ENCODE measurements at regions not wholly inside any gene's neighbourhood (a gene's known extent, or its start where the extent isn't known, plus 50 kb on each side); places are given as distances from the start of the nearest gene placed in this dataset.
A peak's percentile ranks its signal among the peaks of the same experiment; 100 is the strongest.

DNA sequence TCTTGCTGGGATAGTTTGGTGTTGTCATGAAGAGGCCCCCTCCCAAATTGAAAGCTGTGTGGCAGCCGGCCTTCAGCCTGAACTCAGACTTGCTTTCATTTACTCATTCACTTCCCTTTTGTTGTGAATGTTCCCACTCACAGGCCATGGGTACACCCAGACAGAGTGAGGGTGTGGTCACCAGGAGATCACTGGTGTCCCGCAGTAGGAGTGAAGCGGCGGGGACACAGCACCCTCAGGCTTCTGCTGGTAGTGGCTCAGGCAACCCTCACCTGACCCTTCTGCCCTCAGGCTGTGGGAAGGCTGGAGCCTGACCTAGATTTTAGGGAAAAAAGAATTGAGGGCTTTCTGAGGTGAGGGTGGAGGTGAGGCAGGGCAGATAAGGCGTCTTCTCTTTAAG, 244.4 kb downstream of the SOX2 start:
- Histone ChIP-seq H3K18ac (ENCODE audit: low read length) (no peak overlapping the region), H2AFZ (ENCODE audit: insufficient read depth, low read length, poor library complexity) (no peak overlapping the region), H3K36me3 (ENCODE audit: control insufficient read depth in 1 of 2, insufficient read depth in 2 of 2, low read length in 2 of 2) (no peaks in the 10 kb centered on the region), H2BK12ac (ENCODE audit: low read length) (no peak overlapping the region), H2BK120ac (ENCODE audit: insufficient read depth, low read length, poor library complexity) (no peak overlapping the region), H4K8ac (ENCODE audit: low read depth, low read length) (no peak overlapping the region), H2BK5ac (ENCODE audit: low read depth, low read length, poor library complexity) (no peak overlapping the region), H3K14ac (ENCODE audit: low read length) (no peak overlapping the region), H4K12ac (ENCODE audit: low read depth, low read length) (no peak overlapping the region), H2AK5ac (ENCODE audit: low read length) (no peak overlapping the region), H3K4me3 (ENCODE audit: low read depth, low read length) (no peak overlapping the region), H3K23ac (ENCODE audit: low read length) (no peak overlapping the region), H3K27ac (ENCODE audit: low read depth, low read length) (no peak overlapping the region), H3K4ac (ENCODE audit: low read depth, low read length) (no peak overlapping the region), H3K4me1 (ENCODE audit: control insufficient read depth in 1 of 2, insufficient read depth in 2 of 2, low read length in 2 of 2) (peaks cover 4% of the 10 kb centered on the region in 2 experiments), H3K79me2 (ENCODE audit: control insufficient read depth, insufficient read depth, low read length, poor library complexity) (no peaks in the 10 kb centered on the region), H3K4me2 (ENCODE audit: low read length) (no peak overlapping the region), H3K79me1 (ENCODE audit: low read length) (no peaks in the 10 kb centered on the region), H3K9me3 (ENCODE audit: insufficient read depth, low read depth, low read length) (no peaks in the 10 kb centered on the region), H3K9ac (ENCODE audit: low read length) (peak overlapping the region; percentile 16), H3K27me3 (ENCODE audit: insufficient read depth, low read length) (no peaks in the 10 kb centered on the region), H4K91ac (ENCODE audit: low read depth, low read length) (no peak overlapping the region)
- DNase-seq: peak; percentile 58 to 61
- no CpG with 5 or more reads among the region's 5 CpGs for WGBS (ENCODE audit: extremely low coverage, insufficient coverage, insufficient read length)

DNA sequence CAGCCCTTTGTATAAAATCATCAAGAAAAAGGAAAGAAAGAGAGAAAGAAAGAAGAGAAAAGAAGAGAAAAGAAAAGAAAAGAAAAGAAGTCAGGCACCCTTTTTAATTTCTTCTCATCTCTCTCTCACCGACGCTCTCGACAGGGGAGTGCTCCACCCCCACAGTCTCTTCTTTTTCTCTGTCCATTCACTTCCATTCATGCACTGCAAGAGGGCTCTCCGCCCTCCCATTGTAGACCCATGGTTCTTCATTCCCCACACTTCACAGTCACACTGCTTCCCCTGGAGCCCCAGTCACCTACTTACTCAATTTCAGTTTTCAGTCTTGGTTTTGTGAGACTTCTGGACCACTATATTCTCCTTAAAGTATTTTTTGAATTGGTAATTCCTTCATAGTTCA, 254.7 kb downstream of the SOX2 start:
- no peak overlapping the region for H3K23ac ChIP-seq (ENCODE audit: low read length)
- H3K79me1 ChIP-seq (ENCODE audit: low read length): no peaks in the 10 kb centered on the region
- no peaks in the 10 kb centered on the region for H3K79me2 ChIP-seq (ENCODE audit: control insufficient read depth, insufficient read depth, low read length, poor library complexity)
- H3K27me3 ChIP-seq (ENCODE audit: insufficient read depth, low read length): no peaks in the 10 kb centered on the region
- no peaks in the 10 kb centered on the region for H3K4me1 ChIP-seq (ENCODE audit: control insufficient read depth in 1 of 2, insufficient read depth in 2 of 2, low read length in 2 of 2)
- H2AFZ ChIP-seq (ENCODE audit: insufficient read depth, low read length, poor library complexity): no peak overlapping the region
- no CpG with 5 or more reads among the region's 4 CpGs for WGBS (ENCODE audit: extremely low coverage, insufficient coverage, insufficient read length)
- H3K36me3 ChIP-seq (ENCODE audit: control insufficient read depth in 1 of 2, insufficient read depth in 2 of 2, low read length in 2 of 2): no peaks in the 10 kb centered on the region
- H3K9ac ChIP-seq (ENCODE audit: low read length): no peak overlapping the region
- no peak overlapping the region for H4K91ac ChIP-seq (ENCODE audit: low read depth, low read length)
- no peak overlapping the region for H3K4me2 ChIP-seq (ENCODE audit: low read length)
- H3K14ac ChIP-seq (ENCODE audit: low read length): no peak overlapping the region
- H2BK5ac ChIP-seq (ENCODE audit: low read depth, low read length, poor library complexity): no peak overlapping the region
- no peak overlapping the region for H3K4me3 ChIP-seq (ENCODE audit: low read depth, low read length)
- no peak overlapping the region for H2BK12ac ChIP-seq (ENCODE audit: low read length)
- DNase-seq: no peak
- H3K27ac ChIP-seq (ENCODE audit: low read depth, low read length): no peak overlapping the region
- H3K4ac ChIP-seq (ENCODE audit: low read depth, low read length): no peak overlapping the region
- H2AK5ac ChIP-seq (ENCODE audit: low read length): no peak overlapping the region
- H2BK120ac ChIP-seq (ENCODE audit: insufficient read depth, low read length, poor library complexity): no peak overlapping the region
- no peak overlapping the region for H3K18ac ChIP-seq (ENCODE audit: low read length)
- H4K8ac ChIP-seq (ENCODE audit: low read depth, low read length): no peak overlapping the region
- no peaks in the 10 kb centered on the region for H3K9me3 ChIP-seq (ENCODE audit: insufficient read depth, low read depth, low read length)
- no peak overlapping the region for H4K12ac ChIP-seq (ENCODE audit: low read depth, low read length)

GRCh38 chr3:181969925-181970324, 258.2 kb downstream of the SOX2 start:
- Histone ChIP-seq H3K9ac (ENCODE audit: low read length) (no peak overlapping the region), H2BK12ac (ENCODE audit: low read length) (no peak overlapping the region), H3K79me2 (ENCODE audit: control insufficient read depth, insufficient read depth, low read length, poor library complexity) (no peaks in the 10 kb centered on the region), H3K4me1 (ENCODE audit: control insufficient read depth in 1 of 2, insufficient read depth in 2 of 2, low read length in 2 of 2) (peaks cover 0 to 2% of the 10 kb centered on the region in 2 experiments), H4K8ac (ENCODE audit: low read depth, low read length) (no peak overlapping the region), H3K9me3 (ENCODE audit: insufficient read depth, low read depth, low read length) (no peaks in the 10 kb centered on the region), H3K23ac (ENCODE audit: low read length) (no peak overlapping the region), H2BK120ac (ENCODE audit: insufficient read depth, low read length, poor library complexity) (no peak overlapping the region), H3K4me2 (ENCODE audit: low read length) (no peak overlapping the region), H2BK5ac (ENCODE audit: low read depth, low read length, poor library complexity) (no peak overlapping the region), H3K27ac (ENCODE audit: low read depth, low read length) (no peak overlapping the region), H3K36me3 (ENCODE audit: control insufficient read depth in 1 of 2, insufficient read depth in 2 of 2, low read length in 2 of 2) (no peaks in the 10 kb centered on the region), H2AK5ac (ENCODE audit: low read length) (no peak overlapping the region), H3K4me3 (ENCODE audit: low read depth, low read length) (no peak overlapping the region), H3K4ac (ENCODE audit: low read depth, low read length) (no peak overlapping the region), H3K14ac (ENCODE audit: low read length) (no peak overlapping the region), H4K12ac (ENCODE audit: low read depth, low read length) (no peak overlapping the region), H2AFZ (ENCODE audit: insufficient read depth, low read length, poor library complexity) (no peak overlapping the region), H3K27me3 (ENCODE audit: insufficient read depth, low read length) (no peaks in the 10 kb centered on the region), H3K18ac (ENCODE audit: low read length) (no peak overlapping the region), H4K91ac (ENCODE audit: low read depth, low read length) (no peak overlapping the region), H3K79me1 (ENCODE audit: low read length) (no peaks in the 10 kb centered on the region)
- no CpG with 5 or more reads among the region's 3 CpGs for WGBS (ENCODE audit: extremely low coverage, insufficient coverage, insufficient read length)
- no peak for DNase-seq

- H3K36me3 ChIP-seq (ENCODE audit: control insufficient read depth in 1 of 2, insufficient read depth in 2 of 2, low read length in 2 of 2): no peaks in the 10 kb centered on the region
- no peak overlapping the region for H2BK5ac ChIP-seq (ENCODE audit: low read depth, low read length, poor library complexity)
- H3K27ac ChIP-seq (ENCODE audit: low read depth, low read length): no peak overlapping the region
- H3K4ac ChIP-seq (ENCODE audit: low read depth, low read length): no peak overlapping the region
- H3K9me3 ChIP-seq (ENCODE audit: insufficient read depth, low read depth, low read length): no peaks in the 10 kb centered on the region
- peak in 1 of 2 donors; percentile 9 for DNase-seq
- H3K4me3 ChIP-seq (ENCODE audit: low read depth, low read length): no peak overlapping the region
- no peak overlapping the region for H4K91ac ChIP-seq (ENCODE audit: low read depth, low read length)
- H3K9ac ChIP-seq (ENCODE audit: low read length): no peak overlapping the region
- H3K23ac ChIP-seq (ENCODE audit: low read length): no peak overlapping the region
- H4K12ac ChIP-seq (ENCODE audit: low read depth, low read length): no peak overlapping the region
- H2BK120ac ChIP-seq (ENCODE audit: insufficient read depth, low read length, poor library complexity): no peak overlapping the region
- no peaks in the 10 kb centered on the region for H3K27me3 ChIP-seq (ENCODE audit: insufficient read depth, low read length)
- H2BK12ac ChIP-seq (ENCODE audit: low read length): no peak overlapping the region
- H2AFZ ChIP-seq (ENCODE audit: insufficient read depth, low read length, poor library complexity): no peak overlapping the region
- H3K79me2 ChIP-seq (ENCODE audit: control insufficient read depth, insufficient read depth, low read length, poor library complexity): no peaks in the 10 kb centered on the region
- peaks cover 0 to 2% of the 10 kb centered on the region in 2 experiments for H3K4me1 ChIP-seq (ENCODE audit: control insufficient read depth in 1 of 2, insufficient read depth in 2 of 2, low read length in 2 of 2)
- no peak overlapping the region for H3K18ac ChIP-seq (ENCODE audit: low read length)
- no CpG with 5 or more reads among the region's 2 CpGs for WGBS (ENCODE audit: extremely low coverage, insufficient coverage, insufficient read length)
- H3K4me2 ChIP-seq (ENCODE audit: low read length): no peak overlapping the region
- no peak overlapping the region for H4K8ac ChIP-seq (ENCODE audit: low read depth, low read length)
- no peak overlapping the region for H3K14ac ChIP-seq (ENCODE audit: low read length)
- no peak overlapping the region for H2AK5ac ChIP-seq (ENCODE audit: low read length)
- H3K79me1 ChIP-seq (ENCODE audit: low read length): no peaks in the 10 kb centered on the region
Observed at GRCh38 chr3:181971424-181971823, 259.7 kb downstream of the SOX2 start.
